GM10248 (cell line): ENCODE measurements at regions not wholly inside any gene's neighbourhood (a gene's known extent, or its start where the extent isn't known, plus 50 kb on each side); places are given as distances from the start of the nearest gene placed in this dataset.

Experiments used
- CTCF ChIA-PET: fragments of 300-600 bp; sonication (Branson Sonifier 250); formaldehyde crosslinking; extraction: SDS; loops from one replicate; lab custom pipeline; 2021; ENCODE audit warnings: antibody characterized with exemption; lab: Yijun Ruan, JAX
- POLR2A ChIA-PET: fragments of 350-650 bp; sonication (Branson Sonifier 250); formaldehyde crosslinking; extraction: SDS; loops from one replicate; lab custom pipeline; 2020; ENCODE audit warnings: antibody characterized with exemption; lab: Yijun Ruan, JAX
- DNase-seq: peaks from one replicate; pipeline ENCODE4 v3.0.0; 2012; ENCODE audit errors: extremely low spot score
- CTCF ChIP-seq: IDR thresholded peaks from 2 replicates; pipeline ENCODE4 v1.5.1; 2012; ENCODE audit warnings: mild to moderate bottlenecking, low read depth; ENCODE audit errors: extremely low read depth, missing control alignments, control extremely low read depth

GRCh38 chr6:30798494-30798893, 54.1 kb upstream of the IER3 start:
- CTCF ChIA-PET = interaction anchor here (0.9 kb wide), 1 partner anchor 10 kb away, joined by 3 read pairs; no protein-coding TSS in a partner anchor
- POLR2A ChIA-PET = no interaction called here
- no peak for TF ChIP-seq CTCF
- no peak for DNase-seq

GRCh38 chr6:30795549-30796293, 51.4 kb upstream of the IER3 start:
- ChIA-PET CTCF (interaction anchor here (1.0 to 2.7 kb wide), 5 partner anchors 22 to 284 kb away, joined by 3 to 10 read pairs (median 5); no protein-coding TSS in a partner anchor), POLR2A (no interaction called here)
- no peak for TF ChIP-seq CTCF
- no peak for DNase-seq
